Adrenal gland (tissue), 9 donors: ENCODE measurements at regions not wholly inside any gene's neighbourhood (a gene's known extent, or its start where the extent isn't known, plus 50 kb on each side); places are given as distances from the start of the nearest gene placed in this dataset.

Source experiments
- DNase-seq, 7 donors: peaks; one replicate each; pipeline ENCODE4 v3.0.0-alpha.2; 2019 to 2020
- H3K27ac ChIP-seq, 5 donors: fragments of 200-600 bp; sonication (generic) in 4 of 5; 1 replicate in 3 of 5; 2 replicates in 2 of 5; pipeline versions ENCODE4 v1.5.1 to v1.8.0; 2016 to 2020; ENCODE audit warnings: mild to moderate bottlenecking in 1 of 5
- H3K27me3 ChIP-seq: fragments of 200-600 bp; 2 replicates; pipeline ENCODE4 v1.8.0; 2021
- H3K36me3 ChIP-seq, 2 donors: fragments of 200-600 bp; replicated peaks in 1 of 2; 1 replicate in 1 of 2; 2 replicates in 1 of 2; pipeline versions ENCODE4 v1.5.1 to v1.8.0; 2018 to 2022
- H3K4me1 ChIP-seq, 2 donors: fragments of 200-600 bp; replicated peaks in 1 of 2; 1 replicate in 1 of 2; 2 replicates in 1 of 2; pipeline versions ENCODE4 v1.5.1 to v1.8.0; 2018 to 2021
- H3K4me3 ChIP-seq, 4 donors: fragments of 200-600 bp; sonication (generic) in 3 of 4; one replicate each; pipeline ENCODE4 v1.5.1; 2016 to 2018
- H3K9me3 ChIP-seq, 3 donors: fragments of 200-600 bp; sonication (generic) in 1 of 3; replicated peaks in 1 of 3; 1 replicate in 2 of 3; 2 replicates in 1 of 3; pipeline versions ENCODE4 v1.5.1 to v1.8.0; 2016 to 2021
- POLR2A ChIP-seq, 2 donors: fragments of 450-650 bp; IDR thresholded peaks; one replicate each; pipeline ENCODE4 v1.6.1; 2017; ENCODE audit warnings: antibody characterized with exemption in 2 of 2, mild to moderate bottlenecking in 2 of 2, moderate library complexity in 1 of 2
- WGBS, 4 donors: extraction: QIAGEN DNeasy Blood & Tissue Kit in 2 of 4; methylation state at CpG; one replicate each; pipeline versions ENCODE4 v1.1.5 to v1.1.7; 2013 to 2017; 5-methylcytosine and 5-hydroxymethylcytosine counted together
- intact Hi-C, 2 donors: fragments of 100-400 bp; cut with DNase I; formaldehyde crosslinking; loops; one replicate each; pipeline versions ENCODE4 v1.14.1 to v1.15.0; 2022 to 2023
- TF ChIP-seq, protein P1 (sequence below), 6 experiments: fragments of 450-650 bp in 4 of 6; fragments of 200-600 bp in 2 of 6; sonication (generic) in 1 of 6; IDR thresholded peaks; 1 replicate in 5 of 6; 2 replicates in 1 of 6; pipeline versions ENCODE4 v1.5.1 to v1.8.0; 2016 to 2021; ENCODE audit warnings: antibody characterized with exemption in 6 of 6, mild to moderate bottlenecking in 2 of 6, moderate library complexity in 1 of 6
- donor health status: healthy with polysubstance abuse.
- donor health status: Bipolar disorder and iron deficiency.
- donor health status: DM: yes; HTN: yes; CAD: no.
- donor health status: DM: no; HTN: no; CAD: no.
- donor health status: DM: no; HTN: no; CAD: no.

DNA sequence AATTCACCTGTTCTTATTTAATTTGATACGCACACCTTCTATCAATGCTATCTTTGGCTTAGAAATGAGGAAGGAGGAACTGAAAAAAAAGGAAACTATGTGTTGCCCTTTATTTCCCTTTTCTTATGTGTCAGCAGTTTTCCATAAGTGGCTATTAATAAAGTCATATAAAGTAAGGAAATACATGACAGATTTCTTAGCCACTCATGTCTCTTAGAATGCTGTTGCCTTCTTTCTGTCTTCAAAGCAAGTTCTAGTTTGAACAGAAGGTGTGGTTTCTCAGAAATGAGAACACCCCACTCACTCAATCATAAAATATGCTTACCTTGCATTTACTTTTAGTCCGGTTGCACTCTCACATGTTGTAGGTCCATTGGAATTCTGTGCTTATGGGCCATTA is 640.5 kb upstream of the GRM7 start:
- DNase-seq, result no peak
- H3K36me3 ChIP-seq, result no peaks in the 10 kb centered on the region
- H3K27ac ChIP-seq, result no peak overlapping the region
- no peaks in the 10 kb centered on the region for H3K27me3 ChIP-seq
- 37 to 86% (median 43%) methylated on average over 2 of the region's 2 CpGs for WGBS, 4 donors
- intact Hi-C loops, result no loop called here
- no peaks in the 10 kb centered on the region for H3K9me3 ChIP-seq
- TF ChIP-seq POLR2A (IDR thresholded peaks at IDR 0.05), result no peak
- TF ChIP-seq, protein P1, sequence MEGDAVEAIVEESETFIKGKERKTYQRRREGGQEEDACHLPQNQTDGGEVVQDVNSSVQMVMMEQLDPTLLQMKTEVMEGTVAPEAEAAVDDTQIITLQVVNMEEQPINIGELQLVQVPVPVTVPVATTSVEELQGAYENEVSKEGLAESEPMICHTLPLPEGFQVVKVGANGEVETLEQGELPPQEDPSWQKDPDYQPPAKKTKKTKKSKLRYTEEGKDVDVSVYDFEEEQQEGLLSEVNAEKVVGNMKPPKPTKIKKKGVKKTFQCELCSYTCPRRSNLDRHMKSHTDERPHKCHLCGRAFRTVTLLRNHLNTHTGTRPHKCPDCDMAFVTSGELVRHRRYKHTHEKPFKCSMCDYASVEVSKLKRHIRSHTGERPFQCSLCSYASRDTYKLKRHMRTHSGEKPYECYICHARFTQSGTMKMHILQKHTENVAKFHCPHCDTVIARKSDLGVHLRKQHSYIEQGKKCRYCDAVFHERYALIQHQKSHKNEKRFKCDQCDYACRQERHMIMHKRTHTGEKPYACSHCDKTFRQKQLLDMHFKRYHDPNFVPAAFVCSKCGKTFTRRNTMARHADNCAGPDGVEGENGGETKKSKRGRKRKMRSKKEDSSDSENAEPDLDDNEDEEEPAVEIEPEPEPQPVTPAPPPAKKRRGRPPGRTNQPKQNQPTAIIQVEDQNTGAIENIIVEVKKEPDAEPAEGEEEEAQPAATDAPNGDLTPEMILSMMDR (IDR thresholded peaks at IDR 0.05), result no peak
- no peaks in the 10 kb centered on the region for H3K4me1 ChIP-seq
- no peak overlapping the region for H3K4me3 ChIP-seq

DNA sequence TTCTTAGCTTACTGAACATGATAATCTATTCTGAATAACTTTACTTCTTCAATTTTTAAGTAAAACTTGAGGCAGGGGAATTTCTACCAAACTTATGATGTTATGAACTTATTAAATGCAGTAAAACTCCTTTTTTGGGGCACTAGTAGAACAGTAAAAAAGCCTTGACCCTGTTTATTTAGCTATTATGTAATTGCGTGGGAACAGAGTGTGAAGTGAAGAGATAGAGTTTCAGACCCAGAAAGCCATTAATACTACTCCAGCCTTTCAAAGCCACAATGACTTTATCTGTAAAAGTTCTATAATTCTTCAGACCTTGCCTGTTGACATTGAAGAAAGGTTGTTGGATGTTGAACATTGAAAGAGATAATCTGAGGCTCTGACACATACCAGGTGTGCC is 638.8 kb upstream of the GRM7 start:
- WGBS, 4 donors, result 42 to 60% (median 46%) methylated on average over 1 of the region's 1 CpG
- TF ChIP-seq POLR2A (IDR thresholded peaks at IDR 0.05), result no peak
- TF ChIP-seq, protein P1 (IDR thresholded peaks at IDR 0.05), result no peak
- Histone ChIP-seq H3K9me3 (no peaks in the 10 kb centered on the region), H3K36me3 (no peaks in the 10 kb centered on the region), H3K27ac (no peak overlapping the region), H3K4me1 (no peaks in the 10 kb centered on the region), H3K27me3 (no peaks in the 10 kb centered on the region), H3K4me3 (no peak overlapping the region)
- DNase-seq, result no peak
- intact Hi-C loops, result no loop called here

DNA sequence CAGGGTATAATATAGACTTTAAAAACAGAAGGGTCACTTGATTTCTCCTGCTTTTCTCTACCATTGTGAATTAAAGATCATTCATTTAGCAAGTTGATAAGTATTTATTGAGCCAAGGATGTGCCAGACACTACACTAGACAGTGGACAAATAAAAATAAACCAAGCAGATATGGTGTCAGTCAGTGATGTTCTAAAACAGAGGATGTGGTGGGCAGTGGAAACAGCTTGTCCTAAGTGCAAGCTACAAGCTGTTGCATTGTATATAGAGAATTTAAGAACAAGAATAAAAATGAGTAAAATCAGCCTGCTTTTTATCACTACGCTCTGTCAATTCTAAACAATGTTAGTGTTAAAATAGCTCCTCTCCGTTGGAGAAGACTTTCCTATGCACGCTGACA is 637.3 kb upstream of the GRM7 start:
- DNase-seq, result no peak
- no peak overlapping the region for H3K4me3 ChIP-seq
- intact Hi-C loops, result no loop called here
- no peak overlapping the region for H3K27ac ChIP-seq
- no peaks in the 10 kb centered on the region for H3K27me3 ChIP-seq
- no peak for TF ChIP-seq POLR2A (IDR thresholded peaks at IDR 0.05)
- TF ChIP-seq, protein P1 (IDR thresholded peaks at IDR 0.05), result no peak
- no peaks in the 10 kb centered on the region for H3K36me3 ChIP-seq
- H3K4me1 ChIP-seq, result no peaks in the 10 kb centered on the region
- H3K9me3 ChIP-seq, result no peaks in the 10 kb centered on the region
- WGBS, 4 donors, result 87 to 97% (median 90%) methylated on average over 3 of the region's 3 CpGs

DNA sequence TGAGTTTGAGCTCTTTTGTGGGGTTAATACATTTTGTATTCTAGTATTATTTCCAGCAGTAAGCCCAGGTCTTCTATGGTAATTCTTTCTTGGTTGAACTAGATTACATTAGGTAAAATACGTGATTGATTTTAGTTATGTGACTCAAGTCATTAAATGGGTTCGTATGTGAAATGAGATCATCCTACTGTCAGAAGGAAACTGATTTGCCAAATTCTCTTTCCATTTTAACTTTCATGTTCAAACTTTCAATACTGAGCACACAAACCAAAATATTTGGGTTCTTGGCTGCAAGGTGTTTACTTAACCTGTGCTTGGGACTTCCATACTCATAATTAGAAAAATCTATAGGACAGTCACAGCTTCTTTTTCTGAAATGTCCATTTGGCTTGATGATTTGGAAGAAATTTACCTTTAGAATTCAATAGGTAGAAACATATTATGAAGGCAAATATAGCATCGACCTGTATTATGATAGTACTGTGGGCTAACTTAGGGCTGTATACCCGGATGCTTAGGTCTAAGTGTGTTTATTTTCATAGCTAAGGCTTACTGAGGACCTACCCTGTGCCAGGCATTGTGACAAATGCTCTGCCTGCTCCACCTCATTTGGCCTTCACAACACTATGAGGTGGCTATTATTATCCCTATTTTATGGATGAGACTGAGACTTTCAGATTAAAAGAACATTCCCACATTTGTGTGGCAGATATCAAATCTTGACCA is 631.8 kb upstream of the GRM7 start:
- Histone ChIP-seq H3K4me3 (no peak overlapping the region), H3K4me1 (no peaks in the 10 kb centered on the region), H3K27ac (no peak overlapping the region), H3K36me3 (no peaks in the 10 kb centered on the region), H3K27me3 (no peaks in the 10 kb centered on the region), H3K9me3 (no peaks in the 10 kb centered on the region)
- TF ChIP-seq POLR2A (IDR thresholded peaks at IDR 0.05), result no peak
- TF ChIP-seq, protein P1 (IDR thresholded peaks at IDR 0.05), result no peak
- intact Hi-C loops, result no loop called here
- WGBS, 4 donors, result 69 to 80% (median 76%) methylated on average over 4 of the region's 4 CpGs
- DNase-seq, result no peak
